ENCODE measurements at regions not wholly inside any gene's neighbourhood (a gene's known extent, or its start where the extent isn't known, plus 50 kb on each side); places are given as distances from the start of the nearest gene placed in this dataset.

- TF ChIP-seq NFE2L2 (IDR thresholded peaks at IDR 0.05; ENCODE audit: low read depth, low read length) (no peak), MXI1 (IDR thresholded peaks at IDR 0.05; ENCODE audit: borderline replicate concordance, low read depth, low read length) (no peak), SMC3 (IDR thresholded peaks at IDR 0.05; ENCODE audit: low read depth, low read length) (no peak), POLR2A (IDR thresholded peaks at IDR 0.05; ENCODE audit: low read depth, low read length) (no peak), BHLHE40 (IDR thresholded peaks at IDR 0.05; ENCODE audit: low read depth, low read length) (no peak)
- TF ChIP-seq, protein P1, sequence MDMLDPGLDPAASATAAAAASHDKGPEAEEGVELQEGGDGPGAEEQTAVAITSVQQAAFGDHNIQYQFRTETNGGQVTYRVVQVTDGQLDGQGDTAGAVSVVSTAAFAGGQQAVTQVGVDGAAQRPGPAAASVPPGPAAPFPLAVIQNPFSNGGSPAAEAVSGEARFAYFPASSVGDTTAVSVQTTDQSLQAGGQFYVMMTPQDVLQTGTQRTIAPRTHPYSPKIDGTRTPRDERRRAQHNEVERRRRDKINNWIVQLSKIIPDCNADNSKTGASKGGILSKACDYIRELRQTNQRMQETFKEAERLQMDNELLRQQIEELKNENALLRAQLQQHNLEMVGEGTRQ (IDR thresholded peaks at IDR 0.05; ENCODE audit: low read depth, low read length): no peak
Observed at GRCh38 chr15:29569533-29570092, 252.7 kb downstream of the TJP1 start (continued).
